Peyer's patch (tissue), 4 donors: ENCODE measurements at regions not wholly inside any gene's neighbourhood (a gene's known extent, or its start where the extent isn't known, plus 50 kb on each side); places are given as distances from the start of the nearest gene placed in this dataset.

Experiments
- DNase-seq, 3 donors: peaks; one replicate each; pipeline ENCODE4 v3.0.0-alpha.2; 2017 to 2019
- H3K27ac ChIP-seq, 4 donors: fragments of 200-600 bp; sonication (generic); one replicate each; pipeline ENCODE4 v1.5.1; 2016 to 2019
- H3K27me3 ChIP-seq, 2 donors: fragments of 200-600 bp; sonication (generic); one replicate each; pipeline ENCODE4 v1.5.1; 2019
- H3K36me3 ChIP-seq, 3 donors: fragments of 200-600 bp; sonication (generic); one replicate each; pipeline ENCODE4 v1.5.1; 2016 to 2019
- H3K4me1 ChIP-seq, 4 donors: fragments of 200-600 bp; sonication (generic); one replicate each; pipeline ENCODE4 v1.5.1; 2016 to 2019
- H3K4me3 ChIP-seq, 4 donors: fragments of 200-600 bp; sonication (generic); 1 replicate in 3 of 4; 2 replicates in 1 of 4; pipeline ENCODE4 v1.5.1; 2016 to 2019; ENCODE audit warnings: mild to moderate bottlenecking in 1 of 4
- H3K9me3 ChIP-seq, 4 donors: fragments of 200-600 bp; sonication (generic); one replicate each; pipeline ENCODE4 v1.5.1; 2016 to 2019; ENCODE audit warnings: mild to moderate bottlenecking in 1 of 4
- CTCF ChIP-seq, 6 experiments: fragments of 450-650 bp in 4 of 6; fragments of 200-600 bp in 2 of 6; sonication (generic) in 1 of 6; IDR thresholded peaks; one replicate each; pipeline ENCODE4 v1.5.1; 2017 to 2019; ENCODE audit warnings: antibody characterized with exemption in 6 of 6, mild to moderate bottlenecking in 3 of 6, moderate library complexity in 1 of 6
- POLR2A ChIP-seq, 2 donors: fragments of 450-650 bp; IDR thresholded peaks; one replicate each; pipeline ENCODE4 v1.5.1; 2017; ENCODE audit warnings: antibody characterized with exemption in 2 of 2, mild to moderate bottlenecking in 2 of 2, moderate library complexity in 2 of 2

- Histone ChIP-seq H3K27me3 (no peaks in the 10 kb centered on the region), H3K4me1 (no peaks in the 10 kb centered on the region), H3K27ac (no peak overlapping the region), H3K36me3 (no peaks in the 10 kb centered on the region), H3K9me3 (no peaks in the 10 kb centered on the region), H3K4me3 (no peak overlapping the region)
- DNase-seq: no peak
- TF ChIP-seq CTCF (IDR thresholded peaks at IDR 0.05) (no peak), POLR2A (IDR thresholded peaks at IDR 0.05) (no peak)
Measured at GRCh38 chr20:9981829-9982228, 53.0 kb upstream of the ANKEF1 start.

- Histone ChIP-seq H3K27me3 (no peaks in the 10 kb centered on the region), H3K27ac (no peak overlapping the region), H3K9me3 (no peaks in the 10 kb centered on the region), H3K4me1 (no peaks in the 10 kb centered on the region), H3K36me3 (no peaks in the 10 kb centered on the region), H3K4me3 (no peak overlapping the region)
- DNase-seq: peak in 1 of 3 donors; percentile 64
- peak; percentile 32 to 93 (median 76) for TF ChIP-seq CTCF (IDR thresholded peaks at IDR 0.05)
- TF ChIP-seq POLR2A (IDR thresholded peaks at IDR 0.05): no peak
Measured at GRCh38 chr20:9978397-9979004, 56.3 kb upstream of the ANKEF1 start.

- Histone ChIP-seq H3K4me1 (no peaks in the 10 kb centered on the region), H3K9me3 (no peaks in the 10 kb centered on the region), H3K4me3 (no peak overlapping the region), H3K27ac (no peak overlapping the region), H3K27me3 (no peaks in the 10 kb centered on the region), H3K36me3 (no peaks in the 10 kb centered on the region)
- TF ChIP-seq POLR2A (IDR thresholded peaks at IDR 0.05) (no peak), CTCF (IDR thresholded peaks at IDR 0.05) (no peak)
- DNase-seq: no peak
Measured at GRCh38 chr20:9977629-9978028, 57.2 kb upstream of the ANKEF1 start.

- Histone ChIP-seq H3K9me3 (no peaks in the 10 kb centered on the region), H3K27me3 (no peaks in the 10 kb centered on the region), H3K36me3 (no peaks in the 10 kb centered on the region), H3K27ac (no peak overlapping the region), H3K4me3 (no peak overlapping the region), H3K4me1 (no peaks in the 10 kb centered on the region)
- DNase-seq: no peak
- no peak for TF ChIP-seq POLR2A (IDR thresholded peaks at IDR 0.05)
- no peak for TF ChIP-seq CTCF (IDR thresholded peaks at IDR 0.05)
Measured at GRCh38 chr20:9974324-9974723, 60.5 kb upstream of the ANKEF1 start.

- Histone ChIP-seq H3K4me1 (no peaks in the 10 kb centered on the region), H3K9me3 (no peaks in the 10 kb centered on the region), H3K27me3 (no peaks in the 10 kb centered on the region), H3K36me3 (no peaks in the 10 kb centered on the region), H3K27ac (no peak overlapping the region), H3K4me3 (no peak overlapping the region)
- no peak for TF ChIP-seq POLR2A (IDR thresholded peaks at IDR 0.05)
- TF ChIP-seq CTCF (IDR thresholded peaks at IDR 0.05): no peak
- DNase-seq: no peak
Measured at GRCh38 chr20:9971746-9972145, 63.0 kb upstream of the ANKEF1 start.

- H3K9me3 ChIP-seq: no peaks in the 10 kb centered on the region
- no peak for TF ChIP-seq POLR2A (IDR thresholded peaks at IDR 0.05)
- no peak for TF ChIP-seq CTCF (IDR thresholded peaks at IDR 0.05)
- no peak overlapping the region for H3K4me3 ChIP-seq
- DNase-seq: no peak
- no peaks in the 10 kb centered on the region for H3K27me3 ChIP-seq
- no peaks in the 10 kb centered on the region for H3K4me1 ChIP-seq
- H3K27ac ChIP-seq: no peak overlapping the region
- H3K36me3 ChIP-seq: no peaks in the 10 kb centered on the region
Measured at GRCh38 chr20:9969626-9970025, 65.2 kb upstream of the ANKEF1 start.
